COLO668 (cell line): ENCODE measurements at regions not wholly inside any gene's neighbourhood (a gene's known extent, or its start where the extent isn't known, plus 50 kb on each side); places are given as distances from the start of the nearest gene placed in this dataset.
A peak's percentile ranks its signal among the peaks of the same experiment; 100 is the strongest.

Source experiments
- DNase-seq: peaks from one replicate; lab custom pipeline; 2025; ENCODE audit not compliant: unreplicated experiment; lab: John Stamatoyannopoulos, UW

- no peak for DNase-seq
Observed at GRCh38 chrX:39519566-39520301, 578.0 kb downstream of the BCOR start.

GRCh38 chrX:39525758-39526157 is 572.0 kb downstream of the BCOR start:
- no peak for DNase-seq

GRCh38 chrX:39527025-39527424 is 570.7 kb downstream of the BCOR start:
- DNase-seq, result no peak

GRCh38 chrX:39528161-39528916 is 569.4 kb downstream of the BCOR start:
- no peak for DNase-seq

GRCh38 chrX:39532761-39533160 is 565.0 kb downstream of the BCOR start:
- DNase-seq, result no peak

GRCh38 chrX:39534949-39535348 is 562.8 kb downstream of the BCOR start:
- DNase-seq, result no peak

- DNase-seq, result no peak
Observed at GRCh38 chrX:39536211-39536610, 561.5 kb downstream of the BCOR start.

- DNase-seq, result no peak
Observed at GRCh38 chrX:39541881-39542280, 555.9 kb downstream of the BCOR start.

- no peak for DNase-seq
Observed at GRCh38 chrX:39542316-39542715, 555.4 kb downstream of the BCOR start.

GRCh38 chrX:39550795-39551361 is 546.9 kb downstream of the BCOR start:
- no peak for DNase-seq

GRCh38 chrX:39551762-39552161 is 546.0 kb downstream of the BCOR start:
- no peak for DNase-seq

GRCh38 chrX:39555431-39555830 is 542.3 kb downstream of the BCOR start:
- no peak for DNase-seq

GRCh38 chrX:39556056-39556455 is 541.7 kb downstream of the BCOR start:
- no peak for DNase-seq

- DNase-seq, result no peak
Observed at GRCh38 chrX:39559229-39559628, 538.5 kb downstream of the BCOR start.

- DNase-seq, result no peak
Observed at GRCh38 chrX:39560271-39560670, 537.5 kb downstream of the BCOR start.

- no peak for DNase-seq
Observed at GRCh38 chrX:39563178-39563577, 534.6 kb downstream of the BCOR start.

GRCh38 chrX:39564751-39565150 is 533.0 kb downstream of the BCOR start:
- DNase-seq, result no peak

GRCh38 chrX:39574178-39574577 is 523.6 kb downstream of the BCOR start:
- no peak for DNase-seq

- peak; percentile 80 for DNase-seq
Observed at GRCh38 chrX:39576041-39576872, 521.5 kb downstream of the BCOR start.

GRCh38 chrX:39577206-39577984 is 520.4 kb downstream of the BCOR start:
- no peak for DNase-seq
